ENCODE measurements at regions not wholly inside any gene's neighbourhood (a gene's known extent, or its start where the extent isn't known, plus 50 kb on each side); places are given as distances from the start of the nearest gene placed in this dataset.

GRCh38 chr2:128448331-128449225, 129.9 kb upstream of the HS6ST1 start:
- no peak for TF ChIP-seq CTCF (conservative IDR thresholded peaks at IDR 0.05; ENCODE audit: low read depth, low read length)
- no peak for DNase-seq (ENCODE audit: low read depth)
- no peak overlapping the region for H3K4me3 ChIP-seq (ENCODE audit: low read depth, low read length)

GRCh38 chr2:128449226-128450061, 130.8 kb upstream of the HS6ST1 start:
- TF ChIP-seq CTCF (conservative IDR thresholded peaks at IDR 0.05; ENCODE audit: low read depth, low read length): no peak
- no peak for DNase-seq (ENCODE audit: low read depth)
- no peak overlapping the region for H3K4me3 ChIP-seq (ENCODE audit: low read depth, low read length)

GRCh38 chr2:128450211-128451024, 131.8 kb upstream of the HS6ST1 start:
- H3K4me3 ChIP-seq (ENCODE audit: low read depth, low read length): no peak overlapping the region
- no peak for TF ChIP-seq CTCF (conservative IDR thresholded peaks at IDR 0.05; ENCODE audit: low read depth, low read length)
- no peak for DNase-seq (ENCODE audit: low read depth)

GRCh38 chr2:128451084-128452023, 132.7 kb upstream of the HS6ST1 start:
- no peak for DNase-seq (ENCODE audit: low read depth)
- no peak overlapping the region for H3K4me3 ChIP-seq (ENCODE audit: low read depth, low read length)
- TF ChIP-seq CTCF (conservative IDR thresholded peaks at IDR 0.05; ENCODE audit: low read depth, low read length): no peak

- H3K4me3 ChIP-seq (ENCODE audit: low read depth, low read length): no peak overlapping the region
- no peak for TF ChIP-seq CTCF (conservative IDR thresholded peaks at IDR 0.05; ENCODE audit: low read depth, low read length)
- DNase-seq (ENCODE audit: low read depth): no peak
Measured at GRCh38 chr2:128452024-128452411, 133.3 kb upstream of the HS6ST1 start.

All from choroid plexus epithelial cell (primary cell).